SW 1271 (cell line): ENCODE measurements at regions not wholly inside any gene's neighbourhood (a gene's known extent, or its start where the extent isn't known, plus 50 kb on each side); places are given as distances from the start of the nearest gene placed in this dataset.
"Not testable (repeated sequence)": the region's sequence is repeated elsewhere in the genome, so short reads cannot be mapped to it uniquely, and the experiment has no call there.

Source experiments
- DNase-seq, 2 experiments: peaks; one replicate each; lab custom pipeline; 2025; lab: John Stamatoyannopoulos, UW

DNA sequence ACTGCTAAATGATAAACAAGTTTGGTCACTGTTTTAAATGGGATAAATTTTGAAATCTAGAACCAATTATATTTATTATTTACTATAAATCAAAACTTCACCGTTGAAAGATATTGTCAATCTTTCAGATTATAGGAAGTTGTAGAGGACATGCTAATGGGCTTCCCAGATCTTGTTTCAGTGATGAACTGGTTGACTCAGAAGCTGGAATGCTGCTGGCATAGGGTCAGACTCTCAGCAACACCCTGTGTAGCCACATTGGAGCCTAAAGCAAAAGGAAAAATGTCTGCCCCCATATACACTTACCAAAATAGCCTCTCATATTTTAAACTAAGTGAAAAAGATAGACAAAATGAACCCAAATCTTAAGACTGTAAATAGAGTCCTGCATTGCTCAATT is 916.9 kb upstream of the SOX9 start:
- DNase-seq: no peak

DNA sequence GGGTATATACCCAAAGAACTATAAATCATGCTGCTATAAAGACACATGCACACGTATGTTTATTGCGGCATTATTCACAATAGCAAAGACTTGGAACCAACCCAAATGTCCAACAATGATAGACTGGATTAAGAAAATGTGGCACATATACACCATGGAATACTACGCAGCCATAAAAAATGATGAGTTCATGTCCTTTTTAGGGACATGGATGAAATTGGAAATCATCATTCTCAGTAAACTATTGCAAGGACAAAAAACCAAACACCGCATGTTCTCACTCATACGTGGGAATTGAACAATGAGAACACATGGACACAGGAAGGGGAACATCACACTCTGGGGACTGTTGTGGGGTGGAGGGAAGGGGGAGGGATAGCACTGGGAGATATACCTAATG is 914.9 kb upstream of the SOX9 start:
- DNase-seq: not testable (repeated sequence)

DNA sequence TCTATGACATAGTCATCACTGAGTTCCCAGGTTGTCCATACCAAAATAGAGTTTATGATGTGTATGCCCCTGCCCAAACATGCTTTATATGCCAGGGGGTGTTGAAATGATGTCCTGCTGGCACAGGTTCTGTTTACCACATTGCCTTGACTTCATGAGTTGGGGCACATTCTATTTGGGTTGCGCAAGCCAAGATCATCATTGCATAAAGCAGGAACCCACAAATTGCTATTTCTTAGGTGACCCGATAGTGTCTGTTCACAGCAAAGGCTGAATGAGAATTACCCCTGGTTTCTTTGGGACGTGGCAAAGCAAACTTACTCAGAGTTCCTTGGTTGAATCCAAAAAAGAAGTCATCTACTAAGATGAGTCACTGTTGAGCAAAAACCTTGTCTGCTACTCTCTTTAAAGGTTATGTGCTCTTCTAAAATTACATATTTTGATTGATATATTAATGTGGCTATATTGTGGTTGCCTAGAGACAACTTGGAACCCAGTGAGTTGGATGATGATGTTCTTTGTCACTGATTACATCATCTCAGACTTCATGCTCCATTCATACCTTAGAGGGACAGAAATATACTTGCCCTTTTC is 912.6 kb upstream of the SOX9 start:
- DNase-seq: no peak

DNA sequence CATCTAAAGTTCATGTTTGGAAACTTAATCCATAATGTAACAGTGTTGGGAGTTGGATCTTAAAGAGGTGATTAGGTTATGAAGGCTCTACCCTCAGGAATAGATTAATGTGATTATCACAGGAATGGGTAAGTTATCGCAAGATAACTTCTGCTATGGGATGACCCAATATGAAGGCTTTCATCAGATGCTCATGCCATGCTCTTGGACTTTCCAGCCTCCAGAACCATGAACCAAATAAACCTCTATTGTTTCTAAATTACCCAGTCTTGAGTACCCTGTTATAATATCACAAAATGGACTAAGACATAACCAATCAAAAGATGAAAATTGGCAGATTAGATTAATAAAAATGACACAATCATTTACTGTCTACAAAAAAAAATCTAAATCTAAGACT is 906.9 kb upstream of the SOX9 start:
- no peak for DNase-seq

DNA sequence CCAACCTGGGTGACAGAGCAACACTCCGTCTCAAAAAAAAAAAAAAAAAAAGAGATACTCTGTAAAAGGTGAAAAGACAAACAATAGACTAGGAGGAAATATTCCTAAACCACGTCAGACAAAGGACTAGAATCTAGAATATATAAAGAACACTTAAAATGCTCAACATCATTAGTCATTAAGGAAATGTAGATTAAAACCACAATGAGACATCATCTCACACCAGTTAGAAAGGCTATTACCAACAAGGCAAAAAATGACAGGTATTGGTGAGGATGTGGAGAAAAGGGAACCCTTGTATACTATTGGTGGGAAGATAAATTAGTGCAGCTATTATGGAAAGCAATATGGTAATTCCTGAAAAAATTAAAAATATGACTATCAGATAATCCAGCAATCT is 903.1 kb upstream of the SOX9 start:
- DNase-seq: no peak

DNA sequence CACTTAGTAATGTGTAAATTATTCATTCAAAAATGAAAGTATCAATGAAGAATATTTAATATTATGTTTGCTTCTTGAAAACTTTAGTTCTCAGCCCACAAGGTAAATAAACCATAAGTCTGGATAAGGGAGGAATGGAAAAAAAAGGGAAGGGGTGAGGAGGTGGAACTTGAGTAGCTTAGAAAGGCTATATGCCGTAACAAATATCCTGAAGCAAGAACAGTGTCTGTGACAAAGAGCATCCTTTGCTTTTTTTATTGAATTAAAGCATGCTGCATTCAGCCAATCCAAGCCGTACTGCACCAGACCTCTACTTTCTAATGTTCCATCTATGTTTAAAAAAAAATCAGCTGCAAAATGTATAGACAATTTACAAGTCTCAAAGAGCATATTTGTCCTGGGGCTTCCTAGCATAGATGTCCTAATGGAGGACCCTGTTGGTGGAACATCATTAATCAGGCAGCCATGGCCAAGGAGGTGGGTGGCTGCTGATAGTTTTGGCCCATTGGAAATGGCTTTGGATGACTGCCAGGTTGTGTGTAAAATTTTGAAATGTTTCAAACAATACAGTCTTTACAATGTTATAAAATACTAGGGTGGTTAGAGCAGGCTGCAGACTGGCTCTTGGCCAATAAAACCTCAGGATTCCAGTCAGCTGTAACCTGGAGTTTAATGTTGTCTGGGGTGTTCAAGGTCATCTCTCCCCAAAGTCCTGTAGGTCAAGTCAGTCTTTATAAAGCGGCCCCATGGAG is 895.8 kb upstream of the SOX9 start:
- DNase-seq: no peak

DNA sequence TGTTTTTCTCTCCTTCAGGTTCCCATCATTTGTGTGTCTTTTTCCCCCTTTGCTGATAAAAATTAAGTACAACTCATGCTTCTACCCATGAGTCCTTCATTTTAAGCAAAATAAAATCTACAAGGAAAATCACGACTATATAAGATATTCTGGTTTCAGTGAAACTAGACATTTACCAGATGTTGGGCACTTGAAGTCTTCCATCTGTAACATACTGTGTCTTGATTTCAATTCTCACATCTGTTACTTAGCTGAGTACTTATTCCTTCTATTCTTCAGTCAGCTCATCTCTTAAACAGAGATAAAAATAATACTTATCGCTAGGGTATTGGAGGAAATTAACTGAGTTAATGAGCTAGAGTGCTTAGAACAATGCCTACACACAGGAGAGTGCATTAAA is 893.0 kb upstream of the SOX9 start:
- no peak for DNase-seq

DNA sequence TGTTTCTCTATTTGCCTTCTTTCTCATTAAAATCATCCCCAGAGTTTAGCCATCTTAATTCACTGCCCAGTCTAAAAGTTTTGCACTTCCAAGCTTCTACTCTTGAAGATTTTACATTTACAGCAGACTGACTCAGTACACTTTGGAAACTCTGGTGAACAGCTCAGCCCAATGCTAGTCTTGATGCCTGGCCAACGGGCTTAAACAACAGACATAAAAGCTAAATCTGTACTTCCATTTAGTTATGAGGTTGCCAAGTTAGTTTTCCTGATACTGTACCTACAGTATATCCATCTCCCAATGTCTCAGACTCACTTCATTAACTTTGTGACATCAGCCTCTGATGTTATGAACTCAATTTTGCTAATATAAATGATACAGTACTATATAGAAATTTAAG is 891.8 kb upstream of the SOX9 start:
- DNase-seq: no peak

DNA sequence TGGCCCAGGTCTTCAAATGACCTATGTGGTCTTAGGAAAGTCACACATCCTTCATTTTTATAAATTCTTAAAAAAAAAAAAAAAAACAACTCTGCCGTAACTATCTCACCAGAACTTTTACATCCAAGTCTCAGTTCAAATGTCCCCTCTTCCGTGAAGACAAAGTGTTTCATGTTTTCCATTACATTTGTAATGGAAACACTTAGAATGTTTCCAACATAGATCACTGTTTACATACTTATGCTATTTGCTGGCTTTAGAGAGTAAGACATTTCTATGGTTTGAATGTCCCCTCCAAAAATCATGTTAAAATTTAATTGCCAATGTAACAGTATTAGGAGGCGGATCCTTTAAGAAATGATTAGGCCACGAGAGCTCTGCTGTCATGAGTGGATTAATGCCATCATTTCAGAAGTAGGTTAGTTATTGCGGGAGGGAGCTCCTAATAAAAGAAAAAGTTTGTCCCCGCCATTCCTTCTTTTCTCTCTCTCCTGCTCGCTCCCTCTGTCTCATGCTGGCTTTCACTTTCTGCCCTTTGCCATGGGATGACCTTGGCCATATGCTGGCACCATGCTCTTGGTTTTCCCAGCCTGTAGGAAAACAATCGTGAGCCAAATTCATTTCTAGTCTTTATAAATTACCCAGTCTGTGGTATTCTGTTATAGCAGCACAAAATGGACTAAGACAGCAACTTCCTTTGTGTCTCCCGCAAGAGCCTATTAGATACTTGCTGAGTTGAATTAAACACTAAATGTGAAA is 887.8 kb upstream of the SOX9 start:
- DNase-seq: no peak

DNA sequence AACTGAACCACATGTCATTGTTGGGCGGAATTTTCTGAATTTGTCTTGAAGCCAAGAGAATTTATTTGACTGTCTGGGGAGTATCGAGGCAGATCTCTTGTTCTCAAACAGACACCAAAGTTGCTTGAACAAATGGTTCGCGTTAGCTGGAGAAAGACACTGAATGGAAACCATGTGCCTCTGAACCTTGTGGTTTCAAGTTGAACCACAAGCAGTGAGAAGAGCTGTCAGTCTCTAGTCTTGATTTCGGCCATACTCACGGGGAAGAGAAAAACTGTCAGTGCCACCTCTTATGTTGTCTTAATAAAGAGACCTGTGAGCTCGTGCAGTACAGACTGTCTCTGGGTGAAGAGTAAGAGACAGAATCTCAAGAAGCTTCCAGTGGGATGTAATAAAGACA is 886.5 kb upstream of the SOX9 start:
- DNase-seq: no peak

DNA sequence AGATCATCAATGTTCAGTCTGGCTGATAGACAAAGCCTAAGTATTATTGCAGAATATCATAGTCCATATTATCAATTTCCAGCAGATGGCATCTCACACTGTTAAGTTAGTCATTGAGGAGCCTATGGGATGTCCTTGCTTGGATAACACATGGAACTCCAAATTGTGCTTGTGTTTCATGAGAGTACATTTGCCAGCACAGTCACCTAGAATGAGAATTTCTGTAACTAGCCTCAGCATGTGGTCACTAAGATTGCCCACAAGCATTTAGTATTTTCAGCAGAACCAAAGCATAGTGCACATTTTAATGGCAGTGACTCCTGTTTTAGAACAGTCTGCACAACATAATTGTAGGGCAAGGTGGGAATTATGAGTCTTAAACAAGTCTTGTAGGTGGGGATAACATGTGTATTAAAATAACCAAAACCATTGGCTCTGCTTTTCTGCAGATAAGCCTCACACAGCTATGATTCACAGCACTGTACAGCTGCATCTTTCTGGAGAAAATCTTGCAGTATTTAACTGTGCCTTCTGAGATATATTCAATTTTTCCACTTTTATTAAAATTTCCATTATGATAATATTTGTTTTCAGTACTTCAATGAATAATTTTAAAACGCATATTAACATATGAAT is 882.8 kb upstream of the SOX9 start:
- peak in 1 of 2 experiments; percentile 58 for DNase-seq

DNA sequence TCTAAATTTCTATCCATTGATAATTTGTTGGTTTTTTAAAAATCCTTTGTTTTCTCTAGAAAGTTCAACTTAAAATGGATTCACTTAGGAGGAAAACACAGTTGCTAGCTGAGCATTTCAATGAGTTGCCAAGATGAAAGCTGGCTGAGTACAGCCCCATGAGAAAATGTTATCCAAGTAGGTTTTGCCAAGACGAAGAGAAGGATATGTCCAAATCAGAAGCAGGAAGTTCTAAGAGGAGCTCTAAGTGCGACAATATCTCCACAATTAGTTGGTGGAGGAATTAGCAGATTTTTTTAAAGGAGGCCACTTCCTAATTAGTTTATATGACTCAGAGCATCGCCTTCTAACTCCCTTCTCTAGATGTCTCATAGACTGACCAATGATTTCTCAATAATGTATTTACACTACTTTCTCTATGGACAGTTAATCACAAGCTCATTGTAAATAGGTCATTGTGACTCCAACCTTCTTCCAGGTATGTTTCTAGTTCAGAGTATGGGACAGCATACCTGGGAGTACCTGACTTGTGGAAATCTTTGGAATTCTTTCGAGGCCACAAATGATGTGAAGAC is 873.3 kb upstream of the SOX9 start:
- DNase-seq: no peak

DNA sequence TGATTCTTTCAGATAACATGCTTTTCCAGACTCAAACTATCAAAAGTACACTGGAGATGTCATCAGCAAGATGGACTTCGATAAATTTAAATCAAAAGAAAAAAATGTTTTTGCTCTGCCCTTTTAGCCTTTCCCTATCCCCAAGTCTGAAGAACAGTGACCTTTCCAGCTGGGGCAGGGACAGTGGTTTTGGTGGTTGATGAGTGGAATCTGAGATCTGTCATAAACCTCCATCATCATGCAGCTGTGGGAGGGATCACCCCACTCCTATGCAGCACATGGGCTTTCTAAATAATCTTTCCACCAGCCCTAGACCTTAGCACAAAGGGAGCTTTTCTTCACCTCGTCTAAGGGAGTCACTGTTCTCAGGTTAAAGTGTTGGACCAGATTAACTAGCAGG is 869.5 kb upstream of the SOX9 start:
- no peak for DNase-seq

DNA sequence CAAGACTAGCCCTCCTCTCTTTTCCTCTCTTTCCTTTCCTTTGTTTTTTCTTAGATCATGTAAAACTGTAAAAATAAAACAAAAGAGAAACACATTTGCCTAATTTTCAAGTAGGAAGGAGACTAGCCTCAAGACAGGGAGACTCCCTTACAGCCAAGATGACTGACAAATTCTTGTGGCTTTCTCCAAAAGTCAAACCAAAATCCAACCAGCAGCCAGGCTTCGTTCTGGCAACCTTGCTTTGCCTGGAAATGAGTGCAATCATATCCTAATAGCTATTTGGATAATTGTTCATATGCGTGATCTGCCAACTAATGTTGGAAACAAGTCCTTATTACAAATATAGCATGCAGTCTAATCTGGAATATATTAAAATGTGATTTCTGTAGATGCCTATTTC is 868.9 kb upstream of the SOX9 start:
- no peak for DNase-seq

DNA sequence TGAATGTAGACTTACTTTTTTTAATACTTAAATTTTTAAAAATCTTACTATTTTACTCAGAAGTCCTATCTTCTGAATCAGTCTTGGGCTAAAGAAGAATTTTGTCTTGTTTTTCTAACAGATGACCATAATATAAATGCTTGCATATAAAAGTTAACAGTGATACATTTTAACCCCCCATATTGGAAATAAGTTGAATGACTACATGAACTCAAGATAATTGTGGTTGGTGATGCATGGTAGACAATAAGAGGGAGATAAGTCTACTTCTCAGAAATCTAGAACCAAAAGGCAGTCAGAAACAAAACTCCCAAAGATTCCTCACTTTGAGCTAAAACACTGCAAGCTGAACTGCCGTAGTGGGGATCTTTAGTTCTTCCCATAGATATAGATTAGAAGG is 868.4 kb upstream of the SOX9 start:
- DNase-seq: no peak

DNA sequence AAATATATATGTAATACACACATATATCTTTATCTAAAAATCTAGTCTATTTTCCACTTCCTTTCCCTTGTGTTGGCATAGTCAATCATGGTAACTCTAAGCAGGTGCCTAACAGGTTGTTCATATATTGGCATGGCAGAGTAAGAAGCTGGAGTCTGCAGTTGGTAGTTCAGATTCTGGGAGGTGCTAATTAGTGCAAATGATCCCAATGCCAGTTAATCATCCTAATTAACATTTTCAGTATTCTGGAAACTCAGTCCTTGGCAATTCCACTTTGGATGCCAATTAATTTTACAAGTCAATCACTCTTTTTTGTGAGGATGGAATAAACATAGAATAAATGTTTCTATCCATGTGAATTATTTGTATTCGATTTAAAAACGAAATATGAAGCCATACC is 863.7 kb upstream of the SOX9 start:
- no peak for DNase-seq

DNA sequence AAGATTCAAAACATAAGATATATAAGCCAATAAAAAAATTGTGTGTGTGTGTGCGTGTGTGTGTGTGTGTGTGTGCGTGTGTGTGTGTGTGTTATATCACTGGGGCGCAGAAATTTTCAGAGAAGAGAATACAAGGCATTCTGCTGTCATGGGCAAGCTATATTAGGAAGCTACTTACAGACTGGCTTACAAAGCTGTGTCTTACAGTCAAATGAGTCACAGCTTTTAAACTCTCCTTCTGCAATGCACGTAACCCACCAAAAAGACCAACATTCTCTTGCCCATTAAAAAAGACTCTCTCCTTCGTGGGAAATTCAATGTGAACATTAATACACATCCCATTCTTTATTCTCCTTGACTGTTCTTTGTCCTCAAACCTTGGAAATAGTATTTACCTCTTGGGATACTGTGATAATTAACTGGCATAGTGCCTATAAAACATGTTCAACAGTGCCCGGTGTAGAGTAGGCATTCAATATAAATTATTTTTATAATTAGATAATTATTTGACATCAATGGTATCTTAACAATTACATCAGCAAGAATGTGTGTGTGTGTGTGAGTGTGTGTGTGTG is 860.4 kb upstream of the SOX9 start:
- no peak for DNase-seq

DNA sequence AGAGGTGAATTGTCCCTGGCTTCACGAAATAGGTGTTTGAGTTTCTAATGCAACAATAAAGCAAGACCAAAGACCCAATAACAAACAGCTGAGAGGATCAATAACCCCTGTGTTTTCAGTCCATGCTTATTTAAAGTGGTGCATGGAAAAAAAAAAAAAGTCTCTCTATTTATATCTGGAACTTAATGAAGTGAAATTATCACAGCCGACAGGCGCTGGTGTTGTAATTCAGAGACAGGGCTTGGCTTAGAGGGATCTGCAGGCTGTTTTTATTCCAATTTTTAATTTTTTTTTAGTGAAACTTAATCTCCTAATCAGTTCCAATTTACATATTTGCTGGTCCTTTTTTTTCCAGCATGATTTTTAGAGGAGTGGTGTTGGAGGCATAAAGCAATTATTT is 858.2 kb upstream of the SOX9 start:
- no peak for DNase-seq

DNA sequence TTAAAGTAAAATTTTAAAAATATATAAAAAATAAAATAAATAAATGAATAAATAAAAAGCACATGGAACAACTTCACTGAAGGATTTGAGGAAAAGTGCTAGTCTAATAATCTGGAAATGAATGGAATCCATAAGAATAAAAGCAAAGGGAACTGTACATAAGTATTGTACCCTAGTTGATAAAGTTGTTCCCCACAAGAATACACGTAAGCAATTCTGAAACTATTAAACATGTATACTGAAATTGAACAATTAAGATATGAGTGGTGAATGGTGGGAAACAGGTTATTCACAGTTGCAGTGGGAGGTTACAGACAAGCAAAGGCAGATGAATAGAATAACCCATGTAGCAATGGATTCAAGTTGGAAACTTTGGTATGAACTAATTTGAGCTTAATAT is 853.2 kb upstream of the SOX9 start:
- DNase-seq: no peak

DNA sequence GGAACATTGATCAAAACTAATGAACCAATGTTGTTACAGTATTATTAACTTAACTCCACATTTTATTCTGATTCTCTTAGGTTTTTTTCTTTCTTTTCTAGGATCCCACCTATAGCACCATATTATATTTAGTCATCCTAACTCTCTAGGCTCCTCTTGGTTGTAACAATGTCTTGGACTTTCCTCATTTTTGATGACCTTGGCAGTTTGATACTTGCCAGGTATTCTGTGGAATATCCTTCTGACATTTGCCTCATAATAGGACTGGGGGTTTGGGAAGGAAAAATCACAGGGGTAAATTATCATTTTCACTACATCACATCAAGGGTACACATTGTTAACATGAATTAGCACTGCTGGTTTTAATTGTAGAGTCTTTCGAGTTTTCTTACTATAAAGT is 851.6 kb upstream of the SOX9 start:
- DNase-seq: no peak

DNA sequence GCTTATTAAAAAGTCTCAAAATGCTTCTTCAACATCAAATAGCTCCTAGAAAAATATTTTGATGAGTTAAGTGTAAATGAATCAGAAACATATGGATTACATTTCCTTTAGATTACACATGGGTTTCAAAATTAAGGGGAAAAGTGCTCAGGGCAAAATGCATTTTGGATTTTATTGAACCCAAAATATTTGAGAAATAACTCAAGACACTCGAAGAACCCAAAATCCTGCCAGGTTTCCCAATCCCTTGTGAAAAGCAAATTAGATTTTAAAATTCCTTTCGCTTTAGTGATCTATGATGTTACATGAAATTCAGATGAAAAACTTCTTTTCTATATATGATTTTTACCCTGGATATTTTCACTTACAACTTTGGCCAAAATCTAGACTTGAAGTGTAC is 847.4 kb upstream of the SOX9 start:
- no peak for DNase-seq

DNA sequence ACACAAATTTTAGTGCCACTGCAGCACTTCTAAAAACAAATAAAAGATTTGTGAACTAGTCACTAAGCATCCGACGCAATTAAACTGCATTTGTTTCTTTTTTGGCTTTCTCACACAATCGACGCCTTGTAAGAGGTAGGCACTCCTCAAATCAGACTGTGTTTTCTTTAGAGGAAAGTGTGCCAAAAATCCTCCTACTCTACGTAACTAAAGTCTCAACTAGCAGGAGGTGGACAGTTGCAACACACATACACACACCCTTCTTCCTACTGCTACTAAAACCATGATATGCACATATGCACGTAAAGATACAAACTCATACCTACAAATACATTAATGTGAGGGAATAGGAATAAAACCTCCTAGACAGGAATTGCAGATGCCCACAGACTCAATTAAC is 844.7 kb upstream of the SOX9 start:
- DNase-seq: no peak
